Cardiac muscle cell (in vitro differentiated cells and primary cell): ENCODE measurements at regions not wholly inside any gene's neighbourhood (a gene's known extent, or its start where the extent isn't known, plus 50 kb on each side); places are given as distances from the start of the nearest gene placed in this dataset.

ENCODE experiments used
- DNase-seq, 2 donors: peaks; one replicate each; pipeline versions ENCODE4 v3.0.0 to v3.0.0-alpha.2; 2010 to 2017; ENCODE audit warnings: low read depth in 1 of 2, low spot score in 1 of 2
- H3K27ac ChIP-seq: fragments of 200-600 bp; sonication (generic); 2 replicates; pipeline ENCODE4 v1.5.1; 2016
- H3K27me3 ChIP-seq: fragments of 200-600 bp; sonication (generic); 2 replicates; pipeline ENCODE4 v1.6.0; 2016; ENCODE audit warnings: control low read depth
- H3K36me3 ChIP-seq: fragments of 200-600 bp; sonication (generic); 2 replicates; pipeline ENCODE4 v1.5.1; 2016; ENCODE audit warnings: control low read depth
- H3K4me1 ChIP-seq: fragments of 200-600 bp; sonication (generic); 2 replicates; pipeline ENCODE4 v1.8.1; 2017; ENCODE audit warnings: low read depth, mild to moderate bottlenecking, mixed run types
- H3K4me3 ChIP-seq: fragments of 200-600 bp; sonication (generic); 2 replicates; pipeline ENCODE4 v1.5.1; 2016; ENCODE audit warnings: mild to moderate bottlenecking
- H3K9me3 ChIP-seq: fragments of 200-600 bp; sonication (generic); 2 replicates; pipeline ENCODE4 v1.5.1; 2017; ENCODE audit warnings: low read depth, mild to moderate bottlenecking, control low read depth
- CTCF ChIP-seq: IDR thresholded peaks from 2 replicates; pipeline ENCODE4 v1.5.1; 2012; ENCODE audit warnings: low read depth, mild to moderate bottlenecking, low read length

- no peak overlapping the region for H3K4me3 ChIP-seq
- peak in 1 of 2 donors; percentile 32 for DNase-seq
- H3K27ac ChIP-seq, result no peak overlapping the region
- no peaks in the 10 kb centered on the region for H3K36me3 ChIP-seq
- no peaks in the 10 kb centered on the region for H3K9me3 ChIP-seq
- no peaks in the 10 kb centered on the region for H3K4me1 ChIP-seq
- no peaks in the 10 kb centered on the region for H3K27me3 ChIP-seq
- no peak for TF ChIP-seq CTCF
Measured at GRCh38 chr11:127223026-127223425, 222.5 kb upstream of the KIRREL3 start.

- no peak for DNase-seq
- Histone ChIP-seq H3K36me3 (no peaks in the 10 kb centered on the region), H3K4me1 (peaks cover 4% of the 10 kb centered on the region), H3K4me3 (no peak overlapping the region), H3K27ac (no peak overlapping the region), H3K27me3 (no peaks in the 10 kb centered on the region), H3K9me3 (no peaks in the 10 kb centered on the region)
- no peak for TF ChIP-seq CTCF
Measured at GRCh38 chr11:127219704-127220103, 219.1 kb upstream of the KIRREL3 start.

- H3K9me3 ChIP-seq, result no peaks in the 10 kb centered on the region
- H3K4me3 ChIP-seq, result no peak overlapping the region
- DNase-seq, result peak in 1 of 2 donors; percentile 2
- no peak for TF ChIP-seq CTCF
- no peak overlapping the region for H3K27ac ChIP-seq
- H3K27me3 ChIP-seq, result no peaks in the 10 kb centered on the region
- no peaks in the 10 kb centered on the region for H3K36me3 ChIP-seq
- H3K4me1 ChIP-seq, result peaks cover 4% of the 10 kb centered on the region
Measured at GRCh38 chr11:127218275-127218608, 217.7 kb upstream of the KIRREL3 start.

GRCh38 chr11:127217452-127218274 is 217.1 kb upstream of the KIRREL3 start:
- TF ChIP-seq CTCF, result no peak
- H3K4me1 ChIP-seq, result peaks cover 4% of the 10 kb centered on the region
- no peaks in the 10 kb centered on the region for H3K36me3 ChIP-seq
- no peaks in the 10 kb centered on the region for H3K27me3 ChIP-seq
- H3K4me3 ChIP-seq, result no peak overlapping the region
- H3K9me3 ChIP-seq, result no peaks in the 10 kb centered on the region
- DNase-seq, result no peak
- no peak overlapping the region for H3K27ac ChIP-seq

GRCh38 chr11:127205688-127206217 is 205.2 kb upstream of the KIRREL3 start:
- Histone ChIP-seq H3K9me3 (no peaks in the 10 kb centered on the region), H3K36me3 (no peaks in the 10 kb centered on the region), H3K4me3 (no peak overlapping the region), H3K27me3 (no peaks in the 10 kb centered on the region), H3K27ac (no peak overlapping the region), H3K4me1 (no peaks in the 10 kb centered on the region)
- no peak for DNase-seq
- no peak for TF ChIP-seq CTCF
